SK-N-SH (cell line): ENCODE measurements at regions not wholly inside any gene's neighbourhood (a gene's known extent, or its start where the extent isn't known, plus 50 kb on each side); places are given as distances from the start of the nearest gene placed in this dataset.

Source experiments
- POLR2AphosphoS5 ChIP-seq: IDR thresholded peaks from 2 replicates; pipeline ENCODE4 v1.6.1; 2012; ENCODE audit warnings: low read depth, low read length
- RFX5 ChIP-seq: IDR thresholded peaks from 2 replicates; pipeline ENCODE4 v1.6.1; 2012; ENCODE audit warnings: mild to moderate bottlenecking, improper control_type of control experiment, low read length
- TAF1 ChIP-seq: IDR thresholded peaks from 2 replicates; pipeline ENCODE4 v1.6.1; 2012; ENCODE audit warnings: low read depth, mild to moderate bottlenecking, low read length, moderate library complexity, borderline replicate concordance
- TF ChIP-seq, protein P1 (sequence below): fragments of 200-600 bp; sonication (generic); IDR thresholded peaks from 2 replicates; pipeline ENCODE4 v1.6.1; 2017; ENCODE audit warnings: antibody characterized with exemption, mild to moderate bottlenecking, moderate library complexity
- TF ChIP-seq, protein P2 (sequence below): IDR thresholded peaks from 2 replicates; pipeline ENCODE4 v1.6.1; 2012; ENCODE audit warnings: mild to moderate bottlenecking, low read depth, low read length, moderate library complexity
- TF ChIP-seq, protein P3 (sequence below): IDR thresholded peaks from 2 replicates; pipeline ENCODE4 v1.4.0; 2012; ENCODE audit warnings: low read depth, borderline replicate concordance

DNA sequence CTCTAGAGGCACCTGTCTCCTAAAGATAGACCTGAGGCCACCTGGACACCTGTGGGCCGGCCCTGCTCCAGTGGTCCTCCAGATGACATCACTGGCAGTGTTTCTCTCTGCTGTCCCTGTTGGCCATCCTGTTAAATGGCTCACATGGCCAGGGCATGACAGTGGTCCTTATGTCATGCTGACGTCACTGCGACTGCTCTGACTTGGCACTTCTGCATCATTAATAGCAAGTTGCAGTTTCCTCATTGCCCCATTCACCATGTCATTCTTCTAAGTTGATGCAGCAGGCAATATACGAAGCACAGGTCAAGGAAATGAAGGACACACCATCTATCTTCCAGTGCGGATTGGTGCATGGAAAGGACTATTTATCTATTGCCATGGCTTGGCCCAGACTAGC, 1468.5 kb upstream of the TMEM132C start:
- TF ChIP-seq POLR2AphosphoS5 (no peak), TAF1 (no peak), RFX5 (no peak)
- TF ChIP-seq, protein P1, sequence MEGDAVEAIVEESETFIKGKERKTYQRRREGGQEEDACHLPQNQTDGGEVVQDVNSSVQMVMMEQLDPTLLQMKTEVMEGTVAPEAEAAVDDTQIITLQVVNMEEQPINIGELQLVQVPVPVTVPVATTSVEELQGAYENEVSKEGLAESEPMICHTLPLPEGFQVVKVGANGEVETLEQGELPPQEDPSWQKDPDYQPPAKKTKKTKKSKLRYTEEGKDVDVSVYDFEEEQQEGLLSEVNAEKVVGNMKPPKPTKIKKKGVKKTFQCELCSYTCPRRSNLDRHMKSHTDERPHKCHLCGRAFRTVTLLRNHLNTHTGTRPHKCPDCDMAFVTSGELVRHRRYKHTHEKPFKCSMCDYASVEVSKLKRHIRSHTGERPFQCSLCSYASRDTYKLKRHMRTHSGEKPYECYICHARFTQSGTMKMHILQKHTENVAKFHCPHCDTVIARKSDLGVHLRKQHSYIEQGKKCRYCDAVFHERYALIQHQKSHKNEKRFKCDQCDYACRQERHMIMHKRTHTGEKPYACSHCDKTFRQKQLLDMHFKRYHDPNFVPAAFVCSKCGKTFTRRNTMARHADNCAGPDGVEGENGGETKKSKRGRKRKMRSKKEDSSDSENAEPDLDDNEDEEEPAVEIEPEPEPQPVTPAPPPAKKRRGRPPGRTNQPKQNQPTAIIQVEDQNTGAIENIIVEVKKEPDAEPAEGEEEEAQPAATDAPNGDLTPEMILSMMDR = no peak
- TF ChIP-seq, protein P2, sequence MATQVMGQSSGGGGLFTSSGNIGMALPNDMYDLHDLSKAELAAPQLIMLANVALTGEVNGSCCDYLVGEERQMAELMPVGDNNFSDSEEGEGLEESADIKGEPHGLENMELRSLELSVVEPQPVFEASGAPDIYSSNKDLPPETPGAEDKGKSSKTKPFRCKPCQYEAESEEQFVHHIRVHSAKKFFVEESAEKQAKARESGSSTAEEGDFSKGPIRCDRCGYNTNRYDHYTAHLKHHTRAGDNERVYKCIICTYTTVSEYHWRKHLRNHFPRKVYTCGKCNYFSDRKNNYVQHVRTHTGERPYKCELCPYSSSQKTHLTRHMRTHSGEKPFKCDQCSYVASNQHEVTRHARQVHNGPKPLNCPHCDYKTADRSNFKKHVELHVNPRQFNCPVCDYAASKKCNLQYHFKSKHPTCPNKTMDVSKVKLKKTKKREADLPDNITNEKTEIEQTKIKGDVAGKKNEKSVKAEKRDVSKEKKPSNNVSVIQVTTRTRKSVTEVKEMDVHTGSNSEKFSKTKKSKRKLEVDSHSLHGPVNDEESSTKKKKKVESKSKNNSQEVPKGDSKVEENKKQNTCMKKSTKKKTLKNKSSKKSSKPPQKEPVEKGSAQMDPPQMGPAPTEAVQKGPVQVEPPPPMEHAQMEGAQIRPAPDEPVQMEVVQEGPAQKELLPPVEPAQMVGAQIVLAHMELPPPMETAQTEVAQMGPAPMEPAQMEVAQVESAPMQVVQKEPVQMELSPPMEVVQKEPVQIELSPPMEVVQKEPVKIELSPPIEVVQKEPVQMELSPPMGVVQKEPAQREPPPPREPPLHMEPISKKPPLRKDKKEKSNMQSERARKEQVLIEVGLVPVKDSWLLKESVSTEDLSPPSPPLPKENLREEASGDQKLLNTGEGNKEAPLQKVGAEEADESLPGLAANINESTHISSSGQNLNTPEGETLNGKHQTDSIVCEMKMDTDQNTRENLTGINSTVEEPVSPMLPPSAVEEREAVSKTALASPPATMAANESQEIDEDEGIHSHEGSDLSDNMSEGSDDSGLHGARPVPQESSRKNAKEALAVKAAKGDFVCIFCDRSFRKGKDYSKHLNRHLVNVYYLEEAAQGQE = no peak
- TF ChIP-seq, protein P3, sequence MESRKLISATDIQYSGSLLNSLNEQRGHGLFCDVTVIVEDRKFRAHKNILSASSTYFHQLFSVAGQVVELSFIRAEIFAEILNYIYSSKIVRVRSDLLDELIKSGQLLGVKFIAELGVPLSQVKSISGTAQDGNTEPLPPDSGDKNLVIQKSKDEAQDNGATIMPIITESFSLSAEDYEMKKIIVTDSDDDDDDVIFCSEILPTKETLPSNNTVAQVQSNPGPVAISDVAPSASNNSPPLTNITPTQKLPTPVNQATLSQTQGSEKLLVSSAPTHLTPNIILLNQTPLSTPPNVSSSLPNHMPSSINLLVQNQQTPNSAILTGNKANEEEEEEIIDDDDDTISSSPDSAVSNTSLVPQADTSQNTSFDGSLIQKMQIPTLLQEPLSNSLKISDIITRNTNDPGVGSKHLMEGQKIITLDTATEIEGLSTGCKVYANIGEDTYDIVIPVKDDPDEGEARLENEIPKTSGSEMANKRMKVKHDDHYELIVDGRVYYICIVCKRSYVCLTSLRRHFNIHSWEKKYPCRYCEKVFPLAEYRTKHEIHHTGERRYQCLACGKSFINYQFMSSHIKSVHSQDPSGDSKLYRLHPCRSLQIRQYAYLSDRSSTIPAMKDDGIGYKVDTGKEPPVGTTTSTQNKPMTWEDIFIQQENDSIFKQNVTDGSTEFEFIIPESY = no peak
